Astrocyte of the spinal cord (primary cell): ENCODE measurements at regions not wholly inside any gene's neighbourhood (a gene's known extent, or its start where the extent isn't known, plus 50 kb on each side); places are given as distances from the start of the nearest gene placed in this dataset.

Experiments used
- DNase-seq: peaks from one replicate; pipeline ENCODE4 v3.0.0; 2011; ENCODE audit warnings: low read depth, low spot score
- H3K4me3 ChIP-seq: 2 replicates; pipeline ENCODE4 v1.5.1; 2011; ENCODE audit warnings: low read depth, mild to moderate bottlenecking, low read length, moderate library complexity
- in situ Hi-C: cut with HindIII; loops from 2 replicates; pipeline ENCODE4 v1.10.0; 2017; ENCODE audit warnings: low sequenced_read_pairs
- TF ChIP-seq, protein P1 (sequence below): IDR thresholded peaks from 2 replicates; pipeline ENCODE4 v1.5.1; 2012; ENCODE audit warnings: low read depth, mild to moderate bottlenecking, low read length, inconsistent platforms

DNA sequence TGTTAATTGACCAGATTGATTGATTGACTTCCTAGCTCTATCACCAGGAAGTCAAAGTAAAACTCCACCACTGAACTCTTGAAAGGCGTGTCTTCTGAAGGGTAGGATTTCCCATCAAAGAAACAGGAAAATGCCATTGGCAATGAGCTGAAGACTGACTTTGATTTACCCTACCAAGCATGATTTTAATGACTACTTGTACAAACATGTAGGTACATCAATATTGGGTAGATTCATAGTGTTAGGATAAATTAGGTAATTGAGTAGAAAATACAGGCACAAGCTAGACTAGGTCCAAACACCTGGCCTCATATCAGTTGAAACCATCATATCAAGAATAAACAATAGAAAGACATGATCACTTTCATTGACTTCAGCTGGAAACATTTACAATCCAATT is 53.2 kb upstream of the ATXN3L start:
- H3K4me3 ChIP-seq: no peak overlapping the region
- in situ Hi-C loops: no loop called here
- DNase-seq: no peak
- TF ChIP-seq, protein P1, sequence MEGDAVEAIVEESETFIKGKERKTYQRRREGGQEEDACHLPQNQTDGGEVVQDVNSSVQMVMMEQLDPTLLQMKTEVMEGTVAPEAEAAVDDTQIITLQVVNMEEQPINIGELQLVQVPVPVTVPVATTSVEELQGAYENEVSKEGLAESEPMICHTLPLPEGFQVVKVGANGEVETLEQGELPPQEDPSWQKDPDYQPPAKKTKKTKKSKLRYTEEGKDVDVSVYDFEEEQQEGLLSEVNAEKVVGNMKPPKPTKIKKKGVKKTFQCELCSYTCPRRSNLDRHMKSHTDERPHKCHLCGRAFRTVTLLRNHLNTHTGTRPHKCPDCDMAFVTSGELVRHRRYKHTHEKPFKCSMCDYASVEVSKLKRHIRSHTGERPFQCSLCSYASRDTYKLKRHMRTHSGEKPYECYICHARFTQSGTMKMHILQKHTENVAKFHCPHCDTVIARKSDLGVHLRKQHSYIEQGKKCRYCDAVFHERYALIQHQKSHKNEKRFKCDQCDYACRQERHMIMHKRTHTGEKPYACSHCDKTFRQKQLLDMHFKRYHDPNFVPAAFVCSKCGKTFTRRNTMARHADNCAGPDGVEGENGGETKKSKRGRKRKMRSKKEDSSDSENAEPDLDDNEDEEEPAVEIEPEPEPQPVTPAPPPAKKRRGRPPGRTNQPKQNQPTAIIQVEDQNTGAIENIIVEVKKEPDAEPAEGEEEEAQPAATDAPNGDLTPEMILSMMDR: no peak

- DNase-seq: no peak
- TF ChIP-seq, protein P1: no peak
- no peak overlapping the region for H3K4me3 ChIP-seq
- in situ Hi-C loops: no loop called here
Observed at GRCh38 chrX:13372203-13372980, 52.5 kb upstream of the ATXN3L start.

- in situ Hi-C loops: no loop called here
- TF ChIP-seq, protein P1: no peak
- no peak for DNase-seq
- no peak overlapping the region for H3K4me3 ChIP-seq
Observed at GRCh38 chrX:13371186-13371585, 51.3 kb upstream of the ATXN3L start.

- DNase-seq: no peak
- in situ Hi-C loops: no loop called here
- TF ChIP-seq, protein P1: no peak
- no peak overlapping the region for H3K4me3 ChIP-seq
Observed at GRCh38 chrX:13370713-13371112, 50.9 kb upstream of the ATXN3L start.
